GM06990 (cell line): ENCODE measurements at regions not wholly inside any gene's neighbourhood (a gene's known extent, or its start where the extent isn't known, plus 50 kb on each side); places are given as distances from the start of the nearest gene placed in this dataset.

ENCODE experiments used
- DNase-seq: peaks from one replicate; pipeline ENCODE4 v3.0.0-alpha.2; 2011; ENCODE audit not compliant: insufficient read length; ENCODE audit errors: extremely low read depth
- H3K27me3 ChIP-seq: replicated peaks from 2 replicates; pipeline ENCODE4 v1.6.0; 2011; ENCODE audit warnings: low read length; ENCODE audit not compliant: control insufficient read depth, insufficient read depth
- H3K36me3 ChIP-seq: 2 replicates; pipeline ENCODE4 v1.5.1; 2011; ENCODE audit warnings: low read length; ENCODE audit not compliant: control insufficient read depth, insufficient read depth
- H3K4me3 ChIP-seq: replicated peaks from 2 replicates; pipeline ENCODE4 v1.5.1; 2011; ENCODE audit warnings: low read depth, mild to moderate bottlenecking, control low read depth, low read length
- CTCF ChIP-seq: IDR thresholded peaks from 2 replicates; pipeline ENCODE4 v1.5.1; 2011; ENCODE audit warnings: low read length, control low read depth, mild to moderate bottlenecking, inconsistent platforms; ENCODE audit not compliant: insufficient read depth, poor library complexity, severe bottlenecking

- DNase-seq, result no peak
- H3K27me3 ChIP-seq, result no peaks in the 10 kb centered on the region
Measured at GRCh38 chr3:153242896-153243295, 80.9 kb downstream of the RAP2B start.

DNA sequence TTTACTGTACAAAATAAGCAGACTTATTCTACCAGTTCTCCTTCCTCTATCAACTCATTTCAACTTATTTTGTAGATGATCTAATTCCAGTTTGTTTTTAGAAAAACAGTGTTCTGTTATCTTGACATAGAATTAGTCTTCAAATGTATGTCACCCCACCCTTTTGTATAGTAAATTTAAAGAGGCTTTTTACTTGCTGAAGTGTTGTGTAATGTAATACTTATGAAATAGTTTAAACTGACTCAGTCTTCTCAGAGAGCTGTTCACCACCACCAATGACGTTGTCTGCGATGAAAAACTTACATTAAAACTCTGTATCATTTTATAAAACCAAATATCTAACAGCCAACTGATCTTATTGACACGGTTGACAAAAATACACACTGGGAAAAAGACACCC lies 82.9 kb downstream of the RAP2B start:
- H3K4me3 ChIP-seq, result no peak overlapping the region
- no peak for DNase-seq
- no peaks in the 10 kb centered on the region for H3K27me3 ChIP-seq
- no peaks in the 10 kb centered on the region for H3K36me3 ChIP-seq
- TF ChIP-seq CTCF, result no peak

More at GRCh38 chr3:153242896-153243295, 80.9 kb downstream of the RAP2B start:
- Histone ChIP-seq H3K36me3 (no peaks in the 10 kb centered on the region), H3K4me3 (no peak overlapping the region)
- TF ChIP-seq CTCF, result no peak

- no peak for TF ChIP-seq CTCF
Measured at GRCh38 chr3:153245661-153246060, 83.6 kb downstream of the RAP2B start.

DNA sequence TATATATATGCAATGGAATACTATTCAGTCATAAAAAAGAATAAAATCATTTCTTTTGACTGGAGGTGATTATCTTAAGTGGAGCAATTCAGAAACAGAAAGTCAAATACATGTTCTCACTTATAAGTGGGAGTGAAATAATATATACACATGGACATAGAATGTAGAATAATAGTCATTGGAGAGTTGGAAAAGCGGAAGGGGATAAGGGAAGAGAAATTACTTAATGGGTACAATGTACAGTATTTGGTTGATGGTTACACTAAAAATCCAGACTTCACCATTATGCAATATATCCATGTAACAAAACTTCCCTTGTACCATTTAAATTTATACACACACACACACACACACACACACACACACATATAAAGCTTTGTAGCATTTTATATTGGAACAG lies 84.3 kb downstream of the RAP2B start:
- H3K36me3 ChIP-seq, result no peaks in the 10 kb centered on the region
- no peak for TF ChIP-seq CTCF
- no peaks in the 10 kb centered on the region for H3K27me3 ChIP-seq
- H3K4me3 ChIP-seq, result no peak overlapping the region
- no peak for DNase-seq

More at GRCh38 chr3:153245661-153246060, 83.6 kb downstream of the RAP2B start:
- Histone ChIP-seq H3K36me3 (no peaks in the 10 kb centered on the region), H3K4me3 (no peak overlapping the region), H3K27me3 (no peaks in the 10 kb centered on the region)
- no peak for DNase-seq

DNA sequence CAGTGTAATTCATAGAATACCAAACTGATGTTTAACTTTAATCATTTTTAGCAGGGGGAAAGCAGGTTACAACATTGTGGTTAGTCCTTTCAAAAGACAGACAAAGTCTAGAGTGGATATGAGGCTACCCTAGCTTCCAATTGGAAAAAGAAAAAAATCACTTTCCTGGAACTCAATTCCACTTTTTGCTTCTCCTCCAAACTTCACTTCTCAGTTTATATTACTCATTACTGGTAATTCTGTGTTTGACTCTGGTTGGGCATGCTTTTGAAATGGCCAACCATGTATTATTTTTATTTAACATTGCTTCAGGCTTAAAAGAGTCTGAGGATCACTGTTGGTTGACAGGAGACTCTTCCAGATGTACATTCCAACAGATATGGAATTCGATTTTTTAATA lies 84.8 kb downstream of the RAP2B start:
- Histone ChIP-seq H3K27me3 (no peaks in the 10 kb centered on the region), H3K36me3 (no peaks in the 10 kb centered on the region), H3K4me3 (no peak overlapping the region)
- TF ChIP-seq CTCF, result no peak
- no peak for DNase-seq
